Erythroblast (primary cell): ENCODE measurements at regions not wholly inside any gene's neighbourhood (a gene's known extent, or its start where the extent isn't known, plus 50 kb on each side); places are given as distances from the start of the nearest gene placed in this dataset.

ENCODE experiments used
- GATA1 ChIP-seq: IDR thresholded peaks from 2 replicates; pipeline ENCODE4 v1.6.1; 2011; ENCODE audit warnings: low read depth, mild to moderate bottlenecking, control low read depth, low read length, moderate library complexity
- POLR2A ChIP-seq: IDR thresholded peaks from 2 replicates; pipeline ENCODE4 v1.6.1; 2011; ENCODE audit warnings: mild to moderate bottlenecking, low read length

- no peak for TF ChIP-seq POLR2A
- no peak for TF ChIP-seq GATA1
Measured at GRCh38 chr10:21069929-21070700, 173.0 kb upstream of the NEBL start.
